OCI-LY7 (cell line): ENCODE measurements at regions not wholly inside any gene's neighbourhood (a gene's known extent, or its start where the extent isn't known, plus 50 kb on each side); places are given as distances from the start of the nearest gene placed in this dataset.

ENCODE experiments used
- BruUV-seq: library from RNA; stranded (reverse); fragments of 400-500 nt; replicated peaks from 2 replicates; lab custom pipeline; 2021; lab: Mats Ljungman, UMichigan
- CTCF ChIA-PET: fragments of 300-600 bp; sonication (Branson Sonifier 250); formaldehyde crosslinking; loops from one replicate; lab custom pipeline; 2022; ENCODE audit warnings: antibody characterized with exemption; ENCODE audit not compliant: unreplicated experiment; lab: Charles Lee
- POLR2A ChIA-PET: fragments of 300-600 bp; sonication (Branson Sonifier 250); formaldehyde crosslinking; loops from one replicate; lab custom pipeline; 2022; ENCODE audit warnings: antibody characterized with exemption; lab: Charles Lee
- DNase-seq: peaks from one replicate; pipeline ENCODE4 v3.0.0-alpha.2; 2015; ENCODE audit warnings: low spot score
- H2AFZ ChIP-seq: fragments of 200-600 bp; sonication (generic), shearing (Covaris generic); 2 replicates; pipeline ENCODE4 v1.6.1; 2014; ENCODE audit warnings: mild to moderate bottlenecking, antibody characterized with exemption, low read length, moderate library complexity
- H3K27ac ChIP-seq: fragments of 200-600 bp; sonication (generic); 2 replicates; pipeline ENCODE4 v1.5.1; 2014; ENCODE audit warnings: mixed run types, low read depth, mild to moderate bottlenecking, moderate library complexity, low read length, inconsistent platforms; ENCODE audit not compliant: poor library complexity, severe bottlenecking
- H3K36me3 ChIP-seq: fragments of 200-600 bp; sonication (generic); 2 replicates; pipeline ENCODE4 v1.6.1; 2014; ENCODE audit warnings: mild to moderate bottlenecking, antibody characterized with exemption, low read length, moderate library complexity, mixed read lengths; ENCODE audit not compliant: insufficient read depth
- H3K4me1 ChIP-seq: fragments of 200-600 bp; sonication (generic); 2 replicates; pipeline ENCODE4 v1.5.1; 2014; ENCODE audit warnings: mild to moderate bottlenecking, low read length; ENCODE audit not compliant: insufficient read depth, poor library complexity, severe bottlenecking
- H3K4me2 ChIP-seq: fragments of 200-600 bp; sonication (generic); 2 replicates; pipeline ENCODE4 v1.6.1; 2014; ENCODE audit warnings: mild to moderate bottlenecking, low read length
- H3K4me3 ChIP-seq: fragments of 200-600 bp; sonication (generic); 2 replicates; pipeline ENCODE4 v1.5.1; 2014; ENCODE audit warnings: mild to moderate bottlenecking, low read depth, low read length; ENCODE audit not compliant: poor library complexity, severe bottlenecking
- H3K79me2 ChIP-seq: fragments of 200-600 bp; sonication (generic); 2 replicates; pipeline ENCODE4 v1.6.1; 2016; ENCODE audit warnings: low read depth, mild to moderate bottlenecking, low read length, moderate library complexity, mixed read lengths; ENCODE audit not compliant: insufficient read depth
- H3K9me2 ChIP-seq: fragments of 200-600 bp; sonication (generic); 2 replicates; pipeline ENCODE4 v1.6.1; 2016; ENCODE audit warnings: mild to moderate bottlenecking, low read length, mixed read lengths; ENCODE audit not compliant: insufficient read depth
- H3K9me3 ChIP-seq: fragments of 200-600 bp; sonication (generic); 2 replicates; pipeline ENCODE4 v1.6.1; 2014; ENCODE audit warnings: mild to moderate bottlenecking, mixed run types, low read length, mixed read lengths
- H4K20me1 ChIP-seq: fragments of 200-600 bp; sonication (generic); 2 replicates; pipeline ENCODE4 v1.6.1; 2014; ENCODE audit warnings: mild to moderate bottlenecking, antibody characterized with exemption, low read length, moderate library complexity, mixed read lengths; ENCODE audit not compliant: insufficient read depth
- EZH2phosphoT487 ChIP-seq: fragments of 200-600 bp; sonication (generic); IDR thresholded peaks from 2 replicates; pipeline ENCODE4 v1.6.1; 2018; ENCODE audit warnings: low read depth, borderline replicate concordance, mild to moderate bottlenecking, mixed run types, antibody characterized with exemption, low read length, moderate library complexity, mixed read lengths
- intact Hi-C: fragments of 100-400 bp; cut with micrococcal nuclease; formaldehyde crosslinking; loops from one replicate; pipeline ENCODE4 v1.10.0; 2022; ENCODE audit not compliant: unreplicated experiment
- TF ChIP-seq, protein P1 (sequence below): fragments of 200-600 bp; sonication (generic); conservative IDR thresholded peaks from 2 replicates; pipeline ENCODE4 v1.5.1; 2014; ENCODE audit warnings: mild to moderate bottlenecking, antibody characterized with exemption, low read length, moderate library complexity, mixed read lengths

DNA sequence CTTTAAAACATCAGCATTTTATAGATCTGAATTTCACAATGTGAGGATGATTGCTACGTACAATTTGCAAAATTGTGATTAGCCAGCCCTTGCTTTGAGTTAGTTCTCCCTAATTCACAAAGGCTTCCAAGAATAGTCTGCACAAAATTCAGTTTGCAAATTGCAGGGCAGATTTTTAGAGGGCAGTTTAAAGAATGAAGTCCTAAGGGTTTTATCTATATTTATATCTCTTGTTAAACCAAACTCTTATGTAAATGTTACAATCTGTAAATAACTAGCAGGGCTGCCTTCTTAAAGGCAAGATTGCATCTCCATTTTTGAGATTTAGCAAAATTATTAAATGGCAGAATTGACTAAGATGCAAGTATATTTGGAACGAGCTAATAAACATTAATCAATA lies 52.8 kb upstream of the ZNF536 start:
- no peak overlapping the region for H3K27ac ChIP-seq
- no peak overlapping the region for H3K4me2 ChIP-seq
- H3K79me2 ChIP-seq = no peaks in the 10 kb centered on the region
- POLR2A ChIA-PET = no interaction called here
- DNase-seq = no peak
- no peaks in the 10 kb centered on the region for H3K9me3 ChIP-seq
- H4K20me1 ChIP-seq = no peaks in the 10 kb centered on the region
- H3K36me3 ChIP-seq = no peaks in the 10 kb centered on the region
- no peaks in the 10 kb centered on the region for H3K9me2 ChIP-seq
- CTCF ChIA-PET = no interaction called here
- no peak overlapping the region for H2AFZ ChIP-seq
- no TSS peak for BruUV-seq
- TF ChIP-seq EZH2phosphoT487 = no peak
- TF ChIP-seq, protein P1, sequence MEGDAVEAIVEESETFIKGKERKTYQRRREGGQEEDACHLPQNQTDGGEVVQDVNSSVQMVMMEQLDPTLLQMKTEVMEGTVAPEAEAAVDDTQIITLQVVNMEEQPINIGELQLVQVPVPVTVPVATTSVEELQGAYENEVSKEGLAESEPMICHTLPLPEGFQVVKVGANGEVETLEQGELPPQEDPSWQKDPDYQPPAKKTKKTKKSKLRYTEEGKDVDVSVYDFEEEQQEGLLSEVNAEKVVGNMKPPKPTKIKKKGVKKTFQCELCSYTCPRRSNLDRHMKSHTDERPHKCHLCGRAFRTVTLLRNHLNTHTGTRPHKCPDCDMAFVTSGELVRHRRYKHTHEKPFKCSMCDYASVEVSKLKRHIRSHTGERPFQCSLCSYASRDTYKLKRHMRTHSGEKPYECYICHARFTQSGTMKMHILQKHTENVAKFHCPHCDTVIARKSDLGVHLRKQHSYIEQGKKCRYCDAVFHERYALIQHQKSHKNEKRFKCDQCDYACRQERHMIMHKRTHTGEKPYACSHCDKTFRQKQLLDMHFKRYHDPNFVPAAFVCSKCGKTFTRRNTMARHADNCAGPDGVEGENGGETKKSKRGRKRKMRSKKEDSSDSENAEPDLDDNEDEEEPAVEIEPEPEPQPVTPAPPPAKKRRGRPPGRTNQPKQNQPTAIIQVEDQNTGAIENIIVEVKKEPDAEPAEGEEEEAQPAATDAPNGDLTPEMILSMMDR = no peak
- H3K4me1 ChIP-seq = no peaks in the 10 kb centered on the region
- intact Hi-C loops = no loop called here
- no peak overlapping the region for H3K4me3 ChIP-seq

DNA sequence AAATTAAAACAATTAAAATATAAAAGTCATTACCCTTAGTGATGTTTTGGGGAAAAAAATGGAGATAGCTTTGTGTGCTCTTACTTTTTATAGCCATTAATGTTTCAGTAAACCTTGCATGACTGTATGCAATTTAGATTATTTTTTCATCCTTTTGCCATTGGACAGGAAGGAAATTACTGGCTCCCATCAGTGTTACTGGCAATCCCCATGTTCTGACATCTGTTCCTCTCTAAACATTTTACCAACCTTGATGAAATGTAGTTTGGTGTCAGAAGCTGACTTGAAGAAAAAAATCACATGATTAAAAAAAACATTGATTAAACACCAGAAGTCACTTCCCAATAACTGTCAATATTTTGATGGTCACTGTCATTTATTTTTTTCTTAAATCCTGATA lies 52.3 kb upstream of the ZNF536 start:
- no peaks in the 10 kb centered on the region for H4K20me1 ChIP-seq
- H3K36me3 ChIP-seq = no peaks in the 10 kb centered on the region
- H3K79me2 ChIP-seq = no peaks in the 10 kb centered on the region
- no peaks in the 10 kb centered on the region for H3K4me1 ChIP-seq
- H3K27ac ChIP-seq = no peak overlapping the region
- BruUV-seq = no TSS peak
- no peak for DNase-seq
- no peaks in the 10 kb centered on the region for H3K9me2 ChIP-seq
- H3K9me3 ChIP-seq = no peaks in the 10 kb centered on the region
- H3K4me3 ChIP-seq = no peak overlapping the region
- POLR2A ChIA-PET = no interaction called here
- H3K4me2 ChIP-seq = no peak overlapping the region
- TF ChIP-seq, protein P1 = no peak
- TF ChIP-seq EZH2phosphoT487 = no peak
- CTCF ChIA-PET = no interaction called here
- no peak overlapping the region for H2AFZ ChIP-seq
- intact Hi-C loops = no loop called here

DNA sequence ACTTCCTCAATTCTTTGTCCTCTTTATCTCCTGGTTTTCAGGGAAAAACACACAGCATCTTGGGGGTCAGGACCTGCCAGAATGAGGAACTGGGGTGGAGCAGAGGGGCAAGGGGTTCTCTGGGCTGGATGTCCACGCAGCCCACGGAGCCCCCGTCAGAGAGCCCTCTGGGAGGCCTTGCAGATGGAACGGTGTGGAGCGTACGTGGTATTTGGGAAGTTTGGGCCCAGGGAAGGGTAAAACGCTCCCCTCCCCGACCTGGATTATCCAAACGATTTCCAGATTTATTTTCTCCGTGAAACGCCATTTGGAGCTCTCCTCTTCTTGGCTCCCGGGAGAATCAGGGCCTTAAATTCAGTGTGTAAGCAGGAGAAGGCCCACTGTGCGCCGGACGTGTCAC lies 51.7 kb upstream of the ZNF536 start:
- POLR2A ChIA-PET = no interaction called here
- Histone ChIP-seq H3K4me2 (no peak overlapping the region), H3K9me3 (no peaks in the 10 kb centered on the region), H3K4me3 (no peak overlapping the region), H4K20me1 (no peaks in the 10 kb centered on the region), H3K4me1 (no peaks in the 10 kb centered on the region), H3K27ac (no peak overlapping the region), H3K9me2 (no peaks in the 10 kb centered on the region), H2AFZ (no peak overlapping the region), H3K79me2 (no peaks in the 10 kb centered on the region), H3K36me3 (no peaks in the 10 kb centered on the region)
- CTCF ChIA-PET = no interaction called here
- TF ChIP-seq, protein P1 = no peak
- no peak for TF ChIP-seq EZH2phosphoT487
- BruUV-seq = no TSS peak
- no peak for DNase-seq
- intact Hi-C loops = no loop called here
